ENCODE measurements at regions not wholly inside any gene's neighbourhood (a gene's known extent, or its start where the extent isn't known, plus 50 kb on each side); places are given as distances from the start of the nearest gene placed in this dataset.

- Histone ChIP-seq H3K9me3 (ENCODE audit: control insufficient read depth, insufficient read depth, low read length) (no peaks in the 10 kb centered on the region), H3K36me3 (ENCODE audit: control insufficient read depth, insufficient read depth, low read length) (no peaks in the 10 kb centered on the region), H3K4me3 (ENCODE audit: low read length) (no peak overlapping the region), H3K4me1 (ENCODE audit: control insufficient read depth, insufficient read depth, low read length) (no peaks in the 10 kb centered on the region), H3K27ac (ENCODE audit: low read length) (no peak overlapping the region), H3K27me3 (ENCODE audit: control insufficient read depth, insufficient read depth, low read length) (no peaks in the 10 kb centered on the region)
- no CpG with 5 or more reads among the region's 1 CpG for WGBS (ENCODE audit: insufficient coverage, insufficient read length)
- DNase-seq (ENCODE audit: low read depth, low spot score): no peak
Observed at GRCh38 chr7:19381321-19381720, 236.1 kb upstream of the FERD3L start.

DNA sequence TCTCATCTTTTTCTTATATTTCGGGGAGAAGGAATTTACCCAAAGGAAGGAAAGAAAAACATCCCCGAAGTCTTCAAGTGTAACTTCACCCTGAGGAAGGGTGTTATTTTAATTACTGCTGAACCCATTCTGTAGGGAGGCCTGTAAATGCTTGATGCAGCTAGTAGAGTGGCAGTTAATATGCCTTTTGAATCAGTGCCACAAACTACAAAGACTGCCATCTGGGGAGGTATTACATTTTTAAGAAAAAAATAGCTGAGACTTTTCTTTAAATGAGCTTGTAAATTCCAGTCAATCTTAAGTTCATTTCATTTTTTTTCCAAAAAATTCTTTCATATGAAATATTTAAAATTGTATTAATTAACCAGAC, 233.1 kb upstream of the FERD3L start:
- no peaks in the 10 kb centered on the region for H3K36me3 ChIP-seq (ENCODE audit: control insufficient read depth, insufficient read depth, low read length)
- DNase-seq (ENCODE audit: low read depth, low spot score): no peak
- H3K9me3 ChIP-seq (ENCODE audit: control insufficient read depth, insufficient read depth, low read length): no peaks in the 10 kb centered on the region
- no peaks in the 10 kb centered on the region for H3K27me3 ChIP-seq (ENCODE audit: control insufficient read depth, insufficient read depth, low read length)
- H3K4me3 ChIP-seq (ENCODE audit: low read length): no peak overlapping the region
- no CpG with 5 or more reads among the region's 2 CpGs for WGBS (ENCODE audit: insufficient coverage, insufficient read length)
- H3K4me1 ChIP-seq (ENCODE audit: control insufficient read depth, insufficient read depth, low read length): no peaks in the 10 kb centered on the region
- H3K27ac ChIP-seq (ENCODE audit: low read length): no peak overlapping the region

DNA sequence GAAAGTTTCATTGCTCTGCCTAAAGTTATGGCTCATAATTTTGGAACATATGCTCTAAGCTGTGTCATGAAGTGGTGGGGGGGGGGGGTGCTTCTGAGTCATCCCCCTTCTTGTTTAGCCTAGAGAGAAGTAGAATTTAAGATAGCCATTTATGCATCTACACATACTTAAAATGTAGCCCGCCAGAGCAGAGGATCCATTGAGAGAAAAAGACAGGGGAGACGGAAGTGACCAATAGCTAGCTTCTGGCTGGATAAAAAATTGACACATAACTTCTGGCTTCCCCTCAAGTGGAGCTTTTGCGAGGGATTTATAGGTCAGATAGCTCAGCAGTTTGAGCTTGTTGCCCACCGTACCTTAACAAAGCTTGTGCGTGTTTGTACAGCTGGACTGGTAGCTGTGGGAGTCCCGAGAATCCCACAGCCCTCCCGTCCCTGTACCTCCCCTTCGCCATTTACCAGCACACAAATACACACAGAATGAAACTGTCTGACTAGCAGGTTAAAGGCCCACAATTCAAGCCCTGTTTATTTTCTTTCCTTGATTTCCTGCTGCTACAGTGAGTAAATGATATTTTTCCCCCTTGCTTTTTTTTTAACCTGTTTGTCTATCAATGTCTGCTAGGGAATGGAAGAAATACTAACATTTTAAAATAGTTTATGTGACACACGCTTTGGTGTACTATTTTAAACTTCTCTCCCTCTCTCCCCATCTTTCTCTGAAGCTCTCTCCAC, 232.6 kb upstream of the FERD3L start:
- no peak for DNase-seq (ENCODE audit: low read depth, low spot score)
- H3K27me3 ChIP-seq (ENCODE audit: control insufficient read depth, insufficient read depth, low read length): no peaks in the 10 kb centered on the region
- no peak overlapping the region for H3K27ac ChIP-seq (ENCODE audit: low read length)
- H3K9me3 ChIP-seq (ENCODE audit: control insufficient read depth, insufficient read depth, low read length): no peaks in the 10 kb centered on the region
- no peaks in the 10 kb centered on the region for H3K36me3 ChIP-seq (ENCODE audit: control insufficient read depth, insufficient read depth, low read length)
- no peaks in the 10 kb centered on the region for H3K4me1 ChIP-seq (ENCODE audit: control insufficient read depth, insufficient read depth, low read length)
- no peak overlapping the region for H3K4me3 ChIP-seq (ENCODE audit: low read length)
- no CpG with 5 or more reads among the region's 9 CpGs for WGBS (ENCODE audit: insufficient coverage, insufficient read length)

DNA sequence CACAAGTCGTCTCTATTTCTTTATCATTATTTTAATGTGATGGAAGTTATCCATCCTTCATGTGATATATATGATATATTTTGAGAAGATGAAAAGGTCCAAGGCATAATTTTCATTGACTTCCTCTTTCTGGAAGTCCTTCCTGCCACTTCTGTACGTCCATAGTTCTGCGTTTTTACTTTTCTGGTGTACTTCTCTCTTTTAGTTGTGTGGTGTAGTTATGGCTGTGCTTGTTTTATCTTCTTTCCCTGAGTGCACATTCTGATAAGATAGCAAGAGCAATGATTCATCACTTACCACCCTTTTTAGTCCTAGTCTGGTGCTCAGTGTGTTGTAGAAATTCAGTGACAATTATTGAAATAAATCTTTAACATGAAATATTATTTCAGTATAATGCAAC, 231.3 kb upstream of the FERD3L start:
- H3K27ac ChIP-seq (ENCODE audit: low read length): no peak overlapping the region
- H3K4me1 ChIP-seq (ENCODE audit: control insufficient read depth, insufficient read depth, low read length): no peaks in the 10 kb centered on the region
- H3K9me3 ChIP-seq (ENCODE audit: control insufficient read depth, insufficient read depth, low read length): no peaks in the 10 kb centered on the region
- no CpG with 5 or more reads among the region's 3 CpGs for WGBS (ENCODE audit: insufficient coverage, insufficient read length)
- no peak overlapping the region for H3K4me3 ChIP-seq (ENCODE audit: low read length)
- DNase-seq (ENCODE audit: low read depth, low spot score): no peak
- no peaks in the 10 kb centered on the region for H3K27me3 ChIP-seq (ENCODE audit: control insufficient read depth, insufficient read depth, low read length)
- no peaks in the 10 kb centered on the region for H3K36me3 ChIP-seq (ENCODE audit: control insufficient read depth, insufficient read depth, low read length)

- Histone ChIP-seq H3K27me3 (ENCODE audit: control insufficient read depth, insufficient read depth, low read length) (no peaks in the 10 kb centered on the region), H3K9me3 (ENCODE audit: control insufficient read depth, insufficient read depth, low read length) (no peaks in the 10 kb centered on the region), H3K27ac (ENCODE audit: low read length) (no peak overlapping the region), H3K4me1 (ENCODE audit: control insufficient read depth, insufficient read depth, low read length) (no peaks in the 10 kb centered on the region), H3K36me3 (ENCODE audit: control insufficient read depth, insufficient read depth, low read length) (no peaks in the 10 kb centered on the region), H3K4me3 (ENCODE audit: low read length) (no peak overlapping the region)
- no peak for DNase-seq (ENCODE audit: low read depth, low spot score)
- no CpG with 5 or more reads among the region's 1 CpG for WGBS (ENCODE audit: insufficient coverage, insufficient read length)
Observed at GRCh38 chr7:19375976-19376375, 230.8 kb upstream of the FERD3L start.

DNA sequence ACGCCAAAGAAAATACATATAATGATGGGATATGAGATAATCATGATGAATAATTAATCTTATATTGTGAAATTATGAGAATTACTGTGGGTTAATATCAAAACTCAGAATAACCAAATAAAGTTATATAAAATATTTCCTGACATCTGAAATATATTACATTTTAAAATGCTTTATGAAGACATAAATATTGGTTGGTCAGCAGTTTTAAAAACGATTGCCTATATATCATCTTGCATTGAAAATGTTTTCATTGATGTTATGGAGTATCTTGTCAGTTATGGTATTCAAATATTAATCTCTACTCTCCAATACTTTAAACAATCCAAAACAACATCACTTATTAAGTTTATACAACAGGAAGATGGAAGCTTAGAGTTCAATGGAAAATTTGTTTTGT, 228.1 kb upstream of the FERD3L start:
- Histone ChIP-seq H3K9me3 (ENCODE audit: control insufficient read depth, insufficient read depth, low read length) (no peaks in the 10 kb centered on the region), H3K4me1 (ENCODE audit: control insufficient read depth, insufficient read depth, low read length) (peaks cover 4% of the 10 kb centered on the region; the same call in 1 of the 2 replicates), H3K4me3 (ENCODE audit: low read length) (no peak overlapping the region), H3K27ac (ENCODE audit: low read length) (no peak overlapping the region), H3K27me3 (ENCODE audit: control insufficient read depth, insufficient read depth, low read length) (no peaks in the 10 kb centered on the region), H3K36me3 (ENCODE audit: control insufficient read depth, insufficient read depth, low read length) (no peaks in the 10 kb centered on the region)
- no CpG with 5 or more reads among the region's 2 CpGs for WGBS (ENCODE audit: insufficient coverage, insufficient read length)
- DNase-seq (ENCODE audit: low read depth, low spot score): no peak

DNA sequence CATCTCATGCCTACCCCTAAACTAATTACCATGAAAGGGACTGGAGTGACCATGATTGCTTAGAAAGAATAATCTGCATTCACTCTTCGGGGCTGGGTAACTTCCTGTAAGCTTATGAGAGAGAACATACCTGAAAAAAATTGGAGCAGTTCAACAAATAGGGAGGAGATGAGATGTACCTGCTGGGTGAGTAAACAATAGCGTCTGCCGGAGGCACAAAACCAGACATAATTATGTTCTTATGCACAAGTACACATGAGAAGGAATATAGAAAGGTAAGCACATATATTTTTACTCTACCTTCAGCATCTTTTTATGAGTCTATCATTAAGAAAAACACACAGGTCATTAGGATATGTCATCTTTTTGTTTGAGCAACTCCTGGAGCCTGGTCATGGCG, 224.6 kb upstream of the FERD3L start:
- H3K27ac ChIP-seq (ENCODE audit: low read length): no peak overlapping the region
- no peak overlapping the region for H3K4me3 ChIP-seq (ENCODE audit: low read length)
- WGBS (ENCODE audit: insufficient coverage, insufficient read length): no CpG with 5 or more reads among the region's 4 CpGs
- no peak for DNase-seq (ENCODE audit: low read depth, low spot score)
- H3K27me3 ChIP-seq (ENCODE audit: control insufficient read depth, insufficient read depth, low read length): no peaks in the 10 kb centered on the region
- no peaks in the 10 kb centered on the region for H3K36me3 ChIP-seq (ENCODE audit: control insufficient read depth, insufficient read depth, low read length)
- peaks cover 4% of the 10 kb centered on the region; the same call in 1 of the 2 replicates for H3K4me1 ChIP-seq (ENCODE audit: control insufficient read depth, insufficient read depth, low read length)
- no peaks in the 10 kb centered on the region for H3K9me3 ChIP-seq (ENCODE audit: control insufficient read depth, insufficient read depth, low read length)

- Histone ChIP-seq H3K4me3 (ENCODE audit: low read length) (no peak overlapping the region), H3K9me3 (ENCODE audit: control insufficient read depth, insufficient read depth, low read length) (no peaks in the 10 kb centered on the region), H3K27ac (ENCODE audit: low read length) (no peak overlapping the region), H3K36me3 (ENCODE audit: control insufficient read depth, insufficient read depth, low read length) (no peaks in the 10 kb centered on the region), H3K27me3 (ENCODE audit: control insufficient read depth, insufficient read depth, low read length) (no peaks in the 10 kb centered on the region), H3K4me1 (ENCODE audit: control insufficient read depth, insufficient read depth, low read length) (peaks cover 4% of the 10 kb centered on the region; the same call in 1 of the 2 replicates)
- DNase-seq (ENCODE audit: low read depth, low spot score): no peak
- WGBS (ENCODE audit: insufficient coverage, insufficient read length): no CpG with 5 or more reads among the region's 2 CpGs
Observed at GRCh38 chr7:19369182-19369581, 224.0 kb upstream of the FERD3L start.

GRCh38 chr7:19368491-19368925, 223.3 kb upstream of the FERD3L start:
- Histone ChIP-seq H3K27ac (ENCODE audit: low read length) (no peak overlapping the region), H3K4me3 (ENCODE audit: low read length) (no peak overlapping the region), H3K9me3 (ENCODE audit: control insufficient read depth, insufficient read depth, low read length) (no peaks in the 10 kb centered on the region), H3K27me3 (ENCODE audit: control insufficient read depth, insufficient read depth, low read length) (no peaks in the 10 kb centered on the region), H3K4me1 (ENCODE audit: control insufficient read depth, insufficient read depth, low read length) (peaks cover 4% of the 10 kb centered on the region; the same call in 1 of the 2 replicates), H3K36me3 (ENCODE audit: control insufficient read depth, insufficient read depth, low read length) (no peaks in the 10 kb centered on the region)
- DNase-seq (ENCODE audit: low read depth, low spot score): no peak
- WGBS (ENCODE audit: insufficient coverage, insufficient read length): no CpG with 5 or more reads among the region's 7 CpGs

- no peaks in the 10 kb centered on the region for H3K9me3 ChIP-seq (ENCODE audit: control insufficient read depth, insufficient read depth, low read length)
- no peak overlapping the region for H3K27ac ChIP-seq (ENCODE audit: low read length)
- WGBS (ENCODE audit: insufficient coverage, insufficient read length): 100% methylated on average over 1 of the region's 4 CpGs
- H3K4me3 ChIP-seq (ENCODE audit: low read length): no peak overlapping the region
- H3K27me3 ChIP-seq (ENCODE audit: control insufficient read depth, insufficient read depth, low read length): no peaks in the 10 kb centered on the region
- H3K36me3 ChIP-seq (ENCODE audit: control insufficient read depth, insufficient read depth, low read length): no peaks in the 10 kb centered on the region
- no peak for DNase-seq (ENCODE audit: low read depth, low spot score)
- peaks cover 4% of the 10 kb centered on the region; the same call in 1 of the 2 replicates for H3K4me1 ChIP-seq (ENCODE audit: control insufficient read depth, insufficient read depth, low read length)
Observed at GRCh38 chr7:19364950-19365349, 219.7 kb upstream of the FERD3L start.

- WGBS (ENCODE audit: insufficient coverage, insufficient read length): no CpG with 5 or more reads among the region's 2 CpGs
- Histone ChIP-seq H3K27ac (ENCODE audit: low read length) (no peak overlapping the region), H3K36me3 (ENCODE audit: control insufficient read depth, insufficient read depth, low read length) (no peaks in the 10 kb centered on the region), H3K4me1 (ENCODE audit: control insufficient read depth, insufficient read depth, low read length) (no peaks in the 10 kb centered on the region), H3K4me3 (ENCODE audit: low read length) (no peak overlapping the region), H3K9me3 (ENCODE audit: control insufficient read depth, insufficient read depth, low read length) (no peaks in the 10 kb centered on the region), H3K27me3 (ENCODE audit: control insufficient read depth, insufficient read depth, low read length) (no peaks in the 10 kb centered on the region)
- no peak for DNase-seq (ENCODE audit: low read depth, low spot score)
Observed at GRCh38 chr7:19362099-19362498, 216.9 kb upstream of the FERD3L start.

Measured in iPS DF 6.9 (cell line).